Liver (tissue), 8 donors: ENCODE measurements at regions not wholly inside any gene's neighbourhood (a gene's known extent, or its start where the extent isn't known, plus 50 kb on each side); places are given as distances from the start of the nearest gene placed in this dataset.

ENCODE experiments used
- DNase-seq: peaks from one replicate; pipeline ENCODE4 v3.0.0-alpha.2; 2017; ENCODE audit warnings: low spot score
- H3K27ac ChIP-seq, 2 donors: one replicate each; pipeline ENCODE4 v1.7.0; 2013; ENCODE audit warnings: inconsistent platforms in 2 of 2, low read length in 2 of 2, control low read depth in 1 of 2, low read depth in 1 of 2, mild to moderate bottlenecking in 1 of 2
- H3K27me3 ChIP-seq, 4 donors: one replicate each; pipeline versions ENCODE4 v1.6.1 to v1.7.0; 2013; ENCODE audit warnings: low read length in 3 of 4, inconsistent platforms in 1 of 4, mild to moderate bottlenecking in 1 of 4, moderate library complexity in 1 of 4; ENCODE audit not compliant: control insufficient read depth in 4 of 4, insufficient read depth in 4 of 4
- H3K36me3 ChIP-seq, 4 donors: one replicate each; pipeline versions ENCODE4 v1.6.1 to v1.7.0; 2013; ENCODE audit warnings: low read length in 3 of 4, mild to moderate bottlenecking in 3 of 4, low read depth in 1 of 4, moderate library complexity in 1 of 4; ENCODE audit not compliant: control insufficient read depth in 4 of 4, insufficient read depth in 3 of 4
- H3K4me1 ChIP-seq, 4 donors: one replicate each; pipeline versions ENCODE4 v1.6.1 to v1.7.0; 2013; ENCODE audit warnings: low read length in 3 of 4, mild to moderate bottlenecking in 3 of 4, moderate library complexity in 1 of 4; ENCODE audit not compliant: control insufficient read depth in 4 of 4, insufficient read depth in 4 of 4
- H3K4me3 ChIP-seq, 3 donors: one replicate each; pipeline versions ENCODE4 v1.6.1 to v1.7.0; 2013; ENCODE audit warnings: low read length in 3 of 3, control low read depth in 1 of 3, low read depth in 1 of 3, mild to moderate bottlenecking in 1 of 3
- H3K9ac ChIP-seq, 2 donors: one replicate each; pipeline ENCODE4 v1.7.0; 2013; ENCODE audit warnings: low read length in 2 of 2, mild to moderate bottlenecking in 2 of 2, moderate library complexity in 2 of 2, control low read depth in 1 of 2, low read depth in 1 of 2
- H3K9me3 ChIP-seq, 4 donors: one replicate each; pipeline versions ENCODE4 v1.6.1 to v1.7.0; 2013; ENCODE audit warnings: low read length in 3 of 4; ENCODE audit not compliant: control insufficient read depth in 4 of 4
- CTCF ChIP-seq: fragments of 150-350 bp; IDR thresholded peaks from 2 replicates; pipeline ENCODE4 v1.5.1; 2017; ENCODE audit warnings: improper control_type of control experiment, low read depth, low read length; ENCODE audit not compliant: missing input control
- FOXA2 ChIP-seq: IDR thresholded peaks from 2 replicates; pipeline ENCODE4 v1.6.1; 2016; ENCODE audit warnings: antibody characterized with exemption
- GABPA ChIP-seq, 2 donors: IDR thresholded peaks in 1 of 2; conservative IDR thresholded peaks in 1 of 2; 2 replicates each; pipeline ENCODE4 v1.6.1; 2016; ENCODE audit warnings: antibody characterized with exemption in 2 of 2, mild to moderate bottlenecking in 1 of 2, moderate library complexity in 1 of 2
- HNF4A ChIP-seq, 2 donors: conservative IDR thresholded peaks; 2 replicates each; pipeline ENCODE4 v1.6.1; 2016; ENCODE audit warnings: antibody characterized with exemption in 2 of 2, mild to moderate bottlenecking in 2 of 2
- HNF4G ChIP-seq: IDR thresholded peaks from 2 replicates; pipeline ENCODE4 v1.6.1; 2016; ENCODE audit warnings: antibody characterized with exemption
- JUND ChIP-seq, 2 donors: IDR thresholded peaks; 2 replicates each; pipeline ENCODE4 v1.6.1; 2016; ENCODE audit warnings: antibody characterized with exemption in 2 of 2
- RAD21 ChIP-seq, 2 donors: IDR thresholded peaks; 2 replicates each; pipeline ENCODE4 v1.6.1; 2016; ENCODE audit warnings: antibody characterized with exemption in 2 of 2, mild to moderate bottlenecking in 2 of 2
- REST ChIP-seq: IDR thresholded peaks from 2 replicates; pipeline ENCODE4 v1.6.1; 2016; ENCODE audit warnings: antibody characterized with exemption, mild to moderate bottlenecking
- SP1 ChIP-seq: IDR thresholded peaks from 2 replicates; pipeline ENCODE4 v1.6.1; 2018; ENCODE audit warnings: antibody characterized with exemption, mild to moderate bottlenecking
- TAF1 ChIP-seq: conservative IDR thresholded peaks from 2 replicates; pipeline ENCODE4 v1.6.1; 2016; ENCODE audit warnings: antibody characterized with exemption, mild to moderate bottlenecking
- YY1 ChIP-seq: IDR thresholded peaks from 2 replicates; pipeline ENCODE4 v1.6.1; 2016; ENCODE audit warnings: antibody characterized with exemption, mild to moderate bottlenecking
- WGBS: extraction: QIAGEN DNeasy Blood & Tissue Kit; methylation state at CpG from one replicate; pipeline ENCODE4 v1.1.7; 2013; 5-methylcytosine and 5-hydroxymethylcytosine counted together
- TF ChIP-seq, protein P1 (sequence below): IDR thresholded peaks from 2 replicates; pipeline ENCODE4 v1.6.1; 2016; ENCODE audit warnings: antibody characterized with exemption
- TF ChIP-seq, protein P2 (sequence below): IDR thresholded peaks from 2 replicates; pipeline ENCODE4 v1.6.1; 2016; ENCODE audit warnings: antibody characterized with exemption
- donor health status: healthy.
- donor health status: healthy.
- donor health status: healthy.
- donor health status: healthy.
- donor health status: healthy.

DNA sequence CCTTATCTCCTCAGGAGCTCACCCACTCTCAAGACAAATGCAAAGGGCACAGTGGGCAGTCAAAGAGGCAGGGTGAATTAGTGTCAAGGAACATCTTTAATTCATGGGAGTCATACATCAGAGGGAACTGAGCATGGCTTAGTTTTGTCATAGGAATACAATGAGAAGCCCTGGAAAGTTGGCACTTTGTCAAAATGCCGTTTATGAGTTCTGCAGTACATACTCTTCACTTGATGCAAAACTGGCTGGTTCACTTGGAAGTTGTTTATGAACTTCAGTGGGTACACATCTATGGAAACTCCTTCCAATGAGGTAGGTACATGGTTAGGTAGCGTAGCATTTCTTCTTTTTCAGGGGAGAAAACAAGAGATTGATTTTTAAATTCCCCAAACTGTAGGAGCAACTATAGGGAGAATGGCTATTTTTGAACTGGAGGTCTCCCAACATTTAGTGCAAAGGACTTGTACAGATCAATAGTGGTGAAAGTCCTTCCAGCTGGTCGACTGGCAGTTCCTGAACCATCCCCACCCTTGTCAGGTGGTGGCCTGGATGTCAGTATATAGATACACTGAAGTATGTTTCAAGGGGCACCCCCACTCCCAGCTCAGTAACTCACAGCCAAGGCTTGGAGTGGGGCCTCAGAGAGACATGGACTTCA lies 580.5 kb downstream of the REEP3 start:
- H3K27ac ChIP-seq, result no peak overlapping the region
- no peaks in the 10 kb centered on the region for H3K9me3 ChIP-seq
- no peak overlapping the region for H3K4me3 ChIP-seq
- H3K36me3 ChIP-seq, result no peaks in the 10 kb centered on the region
- H3K4me1 ChIP-seq, result peaks cover 0 to 12% (median 6%) of the 10 kb centered on the region in 4 donors
- 31% methylated on average over 3 of the region's 3 CpGs for WGBS
- no peak for DNase-seq
- H3K27me3 ChIP-seq, result no peaks in the 10 kb centered on the region
- no peak for TF ChIP-seq JUND (IDR thresholded peaks at IDR 0.05)
- peak; percentile 70 to 72 for TF ChIP-seq HNF4A (conservative IDR thresholded peaks at IDR 0.05)
- no peak overlapping the region for H3K9ac ChIP-seq

DNA sequence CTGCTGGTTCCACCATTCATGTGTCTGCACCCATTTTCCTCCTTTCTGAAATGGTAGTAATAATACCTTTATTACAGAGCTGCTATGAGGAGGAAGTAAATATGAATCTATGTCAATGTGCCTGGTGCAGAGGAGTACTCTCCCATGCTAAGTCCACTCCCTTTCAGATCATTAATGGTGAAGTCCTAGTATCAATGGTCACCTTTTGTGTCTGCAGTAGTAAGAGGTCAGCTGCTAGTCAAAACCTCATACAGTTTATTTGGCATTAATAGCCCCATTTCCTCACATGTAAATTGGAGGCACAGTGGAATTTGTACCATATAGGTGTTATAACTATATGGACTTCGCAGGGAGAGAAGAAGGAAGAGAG lies 581.0 kb downstream of the REEP3 start:
- H3K9ac ChIP-seq, result no peak overlapping the region
- 89% methylated on average over 1 of the region's 1 CpG for WGBS
- no peaks in the 10 kb centered on the region for H3K9me3 ChIP-seq
- TF ChIP-seq, protein P1, sequence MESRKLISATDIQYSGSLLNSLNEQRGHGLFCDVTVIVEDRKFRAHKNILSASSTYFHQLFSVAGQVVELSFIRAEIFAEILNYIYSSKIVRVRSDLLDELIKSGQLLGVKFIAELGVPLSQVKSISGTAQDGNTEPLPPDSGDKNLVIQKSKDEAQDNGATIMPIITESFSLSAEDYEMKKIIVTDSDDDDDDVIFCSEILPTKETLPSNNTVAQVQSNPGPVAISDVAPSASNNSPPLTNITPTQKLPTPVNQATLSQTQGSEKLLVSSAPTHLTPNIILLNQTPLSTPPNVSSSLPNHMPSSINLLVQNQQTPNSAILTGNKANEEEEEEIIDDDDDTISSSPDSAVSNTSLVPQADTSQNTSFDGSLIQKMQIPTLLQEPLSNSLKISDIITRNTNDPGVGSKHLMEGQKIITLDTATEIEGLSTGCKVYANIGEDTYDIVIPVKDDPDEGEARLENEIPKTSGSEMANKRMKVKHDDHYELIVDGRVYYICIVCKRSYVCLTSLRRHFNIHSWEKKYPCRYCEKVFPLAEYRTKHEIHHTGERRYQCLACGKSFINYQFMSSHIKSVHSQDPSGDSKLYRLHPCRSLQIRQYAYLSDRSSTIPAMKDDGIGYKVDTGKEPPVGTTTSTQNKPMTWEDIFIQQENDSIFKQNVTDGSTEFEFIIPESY, result no peak
- no peak for TF ChIP-seq GABPA (IDR thresholded peaks at IDR 0.05 in 1 of 2, conservative IDR thresholded peaks at IDR 0.05 in 1 of 2)
- no peak for TF ChIP-seq REST
- TF ChIP-seq SP1, result no peak
- TF ChIP-seq TAF1, result no peak
- TF ChIP-seq, protein P2, sequence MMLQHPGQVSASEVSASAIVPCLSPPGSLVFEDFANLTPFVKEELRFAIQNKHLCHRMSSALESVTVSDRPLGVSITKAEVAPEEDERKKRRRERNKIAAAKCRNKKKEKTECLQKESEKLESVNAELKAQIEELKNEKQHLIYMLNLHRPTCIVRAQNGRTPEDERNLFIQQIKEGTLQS, result no peak
- no peak for TF ChIP-seq HNF4A (conservative IDR thresholded peaks at IDR 0.05)
- TF ChIP-seq FOXA2, result no peak
- no peak for TF ChIP-seq HNF4G
- no peak for TF ChIP-seq CTCF
- no peak for TF ChIP-seq YY1
- no peak for TF ChIP-seq RAD21 (IDR thresholded peaks at IDR 0.05)
- DNase-seq, result no peak
- H3K27me3 ChIP-seq, result no peaks in the 10 kb centered on the region
- H3K27ac ChIP-seq, result no peak overlapping the region
- no peaks in the 10 kb centered on the region for H3K36me3 ChIP-seq
- peaks cover 0 to 12% (median 6%) of the 10 kb centered on the region in 4 donors for H3K4me1 ChIP-seq
- no peak overlapping the region for H3K4me3 ChIP-seq
